Endodermal cell (in vitro differentiated cells): ENCODE measurements at regions not wholly inside any gene's neighbourhood (a gene's known extent, or its start where the extent isn't known, plus 50 kb on each side); places are given as distances from the start of the nearest gene placed in this dataset.
"Not testable (repeated sequence)": the region's sequence is repeated elsewhere in the genome, so short reads cannot be mapped to it uniquely, and the experiment has no call there.

Experiments
- DNase-seq: peaks from one replicate; pipeline ENCODE4 v3.0.0-alpha.2; 2017
- H3K27ac ChIP-seq: 2 replicates; pipeline ENCODE4 v1.5.1; 2013; ENCODE audit warnings: mild to moderate bottlenecking, low read depth, low read length, moderate library complexity
- H3K27me3 ChIP-seq: 2 replicates; pipeline ENCODE4 v1.6.1; 2013; ENCODE audit warnings: mild to moderate bottlenecking, low read length, moderate library complexity; ENCODE audit not compliant: insufficient read depth, control insufficient read depth, poor library complexity, severe bottlenecking
- H3K36me3 ChIP-seq: 2 replicates; pipeline ENCODE4 v1.7.0; 2013; ENCODE audit warnings: mild to moderate bottlenecking, low read length, moderate library complexity; ENCODE audit not compliant: control insufficient read depth, insufficient read depth
- H3K4me1 ChIP-seq: one replicate; pipeline ENCODE4 v1.7.0; 2013; ENCODE audit warnings: low read length; ENCODE audit not compliant: control insufficient read depth, insufficient read depth
- H3K4me3 ChIP-seq: 2 replicates; pipeline ENCODE4 v1.5.1; 2013; ENCODE audit warnings: mild to moderate bottlenecking, low read length, moderate library complexity
- H3K9ac ChIP-seq: 2 replicates; pipeline ENCODE4 v1.6.1; 2013; ENCODE audit warnings: mild to moderate bottlenecking, low read length, moderate library complexity; ENCODE audit not compliant: poor library complexity, severe bottlenecking; ENCODE audit errors: extremely low read depth
- H3K9me3 ChIP-seq: 2 replicates; pipeline ENCODE4 v1.6.1; 2013; ENCODE audit warnings: mild to moderate bottlenecking, low read length, moderate library complexity; ENCODE audit not compliant: control insufficient read depth
- H3K27ac Mint-ChIP-seq: 2 replicates; pipeline ENCODE4 v1.8.0; 2020; ENCODE audit warnings: mixed read lengths
- H3K27me3 Mint-ChIP-seq: 2 replicates; pipeline ENCODE4 v1.8.0; 2021; ENCODE audit warnings: mild to moderate bottlenecking, mixed read lengths; ENCODE audit not compliant: insufficient read depth
- H3K36me3 Mint-ChIP-seq: 2 replicates; pipeline ENCODE4 v1.8.0; 2020; ENCODE audit warnings: low read depth, mixed read lengths
- H3K4me1 Mint-ChIP-seq: 2 replicates; pipeline ENCODE4 v1.8.0; 2020; ENCODE audit warnings: mixed read lengths
- H3K4me3 Mint-ChIP-seq: 2 replicates; pipeline ENCODE4 v1.8.0; 2020; ENCODE audit warnings: mild to moderate bottlenecking, moderate library complexity, mixed read lengths
- H3K9me3 Mint-ChIP-seq: 2 replicates; pipeline ENCODE4 v1.8.0; 2020; ENCODE audit warnings: mild to moderate bottlenecking, mixed read lengths
- CTCF ChIP-seq: fragments of 200-600 bp; sonication (generic); conservative IDR thresholded peaks from 2 replicates; pipeline ENCODE4 v1.5.0; 2021; ENCODE audit warnings: antibody characterized with exemption, mild to moderate bottlenecking
- WGBS, 2 experiments: methylation state at CpG; one replicate each; pipeline versions ENCODE4 v1.1.5 to v1.1.7; 2013; ENCODE audit warnings: missing lambda C conversion rate in 2 of 2, mixed read lengths in 1 of 2; ENCODE audit not compliant: insufficient coverage in 1 of 2, insufficient read length in 1 of 2; 5-methylcytosine and 5-hydroxymethylcytosine counted together

- Histone ChIP-seq H3K4me3 (no peak overlapping the region), H3K9me3 (peaks cover 29% of the 10 kb centered on the region), H3K4me1 (no peaks in the 10 kb centered on the region), H3K27ac (no peak overlapping the region), H3K9ac (no peak overlapping the region), H3K27me3 (no peaks in the 10 kb centered on the region), H3K36me3 (no peaks in the 10 kb centered on the region)
- H3K9me3 Mint-ChIP-seq: peaks cover 69% of the 10 kb centered on the region
- H3K4me3 Mint-ChIP-seq: no peak overlapping the region
- no peak for DNase-seq
- H3K36me3 Mint-ChIP-seq: no peaks in the 10 kb centered on the region
- no peak overlapping the region for H3K27ac Mint-ChIP-seq
- WGBS, 2 experiments: 94 to 97% methylated on average over 28 to 34 of the region's 34 CpGs
- no peaks in the 10 kb centered on the region for H3K4me1 Mint-ChIP-seq
- no peaks in the 10 kb centered on the region for H3K27me3 Mint-ChIP-seq
- TF ChIP-seq CTCF: no peak
These were observed 945.2 kb downstream of the TUBA3C start for GRCh38 chr13:18236528-18236815.

- H3K9ac ChIP-seq: no peak overlapping the region
- 93 to 96% methylated on average over 60 to 94 of the region's 94 CpGs for WGBS, 2 experiments
- no peaks in the 10 kb centered on the region for H3K4me1 ChIP-seq
- H3K27ac ChIP-seq: no peak overlapping the region
- H3K9me3 Mint-ChIP-seq: peaks cover 65% of the 10 kb centered on the region
- TF ChIP-seq CTCF: no peak
- no peak for DNase-seq
- H3K27ac Mint-ChIP-seq: no peak overlapping the region
- H3K27me3 Mint-ChIP-seq: no peaks in the 10 kb centered on the region
- H3K4me1 Mint-ChIP-seq: no peaks in the 10 kb centered on the region
- no peaks in the 10 kb centered on the region for H3K36me3 Mint-ChIP-seq
- no peaks in the 10 kb centered on the region for H3K36me3 ChIP-seq
- no peaks in the 10 kb centered on the region for H3K27me3 ChIP-seq
- no peak overlapping the region for H3K4me3 ChIP-seq
- peaks cover 30% of the 10 kb centered on the region for H3K9me3 ChIP-seq
- no peak overlapping the region for H3K4me3 Mint-ChIP-seq
These were observed 945.7 kb downstream of the TUBA3C start for GRCh38 chr13:18235756-18236527.

GRCh38 chr13:18235172-18235571 lies 946.5 kb downstream of the TUBA3C start:
- DNase-seq: no peak
- H3K27me3 Mint-ChIP-seq: no peaks in the 10 kb centered on the region
- H3K27me3 ChIP-seq: no peaks in the 10 kb centered on the region
- H3K27ac Mint-ChIP-seq: no peak overlapping the region
- H3K36me3 ChIP-seq: no peaks in the 10 kb centered on the region
- H3K4me1 Mint-ChIP-seq: no peaks in the 10 kb centered on the region
- H3K36me3 Mint-ChIP-seq: no peaks in the 10 kb centered on the region
- no peak overlapping the region for H3K27ac ChIP-seq
- H3K9me3 Mint-ChIP-seq: peaks cover 67% of the 10 kb centered on the region
- no peak overlapping the region for H3K4me3 ChIP-seq
- no peak overlapping the region for H3K9ac ChIP-seq
- no peak overlapping the region for H3K4me3 Mint-ChIP-seq
- H3K4me1 ChIP-seq: no peaks in the 10 kb centered on the region
- H3K9me3 ChIP-seq: peaks cover 36% of the 10 kb centered on the region
- 94 to 97% methylated on average over 44 to 47 of the region's 47 CpGs for WGBS, 2 experiments
- no peak for TF ChIP-seq CTCF

GRCh38 chr13:18234451-18234850 lies 947.2 kb downstream of the TUBA3C start:
- H3K27ac Mint-ChIP-seq, DNase-seq, H3K4me1 ChIP-seq, H3K36me3 ChIP-seq, H3K27me3 Mint-ChIP-seq, H3K27ac ChIP-seq, H3K4me3 Mint-ChIP-seq, H3K36me3 Mint-ChIP-seq, H3K4me3 ChIP-seq, H3K27me3 ChIP-seq, H3K4me1 Mint-ChIP-seq, H3K9ac ChIP-seq: not testable (repeated sequence)
- peaks cover 34% of the 10 kb centered on the region for H3K9me3 ChIP-seq
- 92 to 95% methylated on average over 25 to 56 of the region's 56 CpGs for WGBS, 2 experiments
- peaks cover 63% of the 10 kb centered on the region for H3K9me3 Mint-ChIP-seq
